ENCODE measurements at regions not wholly inside any gene's neighbourhood (a gene's known extent, or its start where the extent isn't known, plus 50 kb on each side); places are given as distances from the start of the nearest gene placed in this dataset.

- TF ChIP-seq CTCF (conservative IDR thresholded peaks at IDR 0.05; ENCODE audit: low read depth, low read length) (no peak), USF2 (IDR thresholded peaks at IDR 0.05; ENCODE audit: low read depth, low read length) (no peak), POLR2A (IDR thresholded peaks at IDR 0.05; ENCODE audit: low read depth, low read length) (no peak), FOS (IDR thresholded peaks at IDR 0.05; ENCODE audit: low read depth, low read length) (no peak), NFE2L2 (IDR thresholded peaks at IDR 0.05; ENCODE audit: low read depth, low read length) (no peak), MXI1 (IDR thresholded peaks at IDR 0.05; ENCODE audit: borderline replicate concordance, low read depth, low read length) (no peak), MAFK (IDR thresholded peaks at IDR 0.05; ENCODE audit: low read depth, low read length) (no peak), MAZ (IDR thresholded peaks at IDR 0.05; ENCODE audit: borderline replicate concordance, low read depth, low read length) (no peak), BHLHE40 (IDR thresholded peaks at IDR 0.05; ENCODE audit: low read depth, low read length) (no peak), CEBPB (IDR thresholded peaks at IDR 0.05; ENCODE audit: low read depth, low read length) (no peak), RAD21 (IDR thresholded peaks at IDR 0.05; ENCODE audit: low read length) (no peak), RFX5 (IDR thresholded peaks at IDR 0.05; ENCODE audit: low read depth, low read length) (no peak), SMC3 (IDR thresholded peaks at IDR 0.05; ENCODE audit: low read depth, low read length) (no peak), CHD1 (IDR thresholded peaks at IDR 0.05; ENCODE audit: low read depth, low read length) (no peak)
These were observed 1467.1 kb downstream of the FOXD4L5 start for GRCh38 chr9:63817622-63818518.
